ENCODE measurements at regions not wholly inside any gene's neighbourhood (a gene's known extent, or its start where the extent isn't known, plus 50 kb on each side); places are given as distances from the start of the nearest gene placed in this dataset.

- no peak for TF ChIP-seq POLR2A (IDR thresholded peaks at IDR 0.05)
- TF ChIP-seq POLR2AphosphoS5 (IDR thresholded peaks at IDR 0.05), result no peak
- TF ChIP-seq CTCF (IDR thresholded peaks at IDR 0.05), result no peak
Observed at GRCh38 chr2:146870691-146871090, 974.1 kb upstream of the ACVR2A start.
